WTC11 (cell line): ENCODE measurements at regions not wholly inside any gene's neighbourhood (a gene's known extent, or its start where the extent isn't known, plus 50 kb on each side); places are given as distances from the start of the nearest gene placed in this dataset.

Experiments
- CTCF ChIP-seq: fragments of 200-600 bp; IDR thresholded peaks from 2 replicates; pipeline ENCODE4 v1.8.0; 2022; ENCODE audit warnings: antibody characterized with exemption
- NR2C2 ChIP-seq: sonication (generic); formaldehyde crosslinking; IDR thresholded peaks from 2 replicates; pipeline ENCODE4 v1.8.0; 2022; ENCODE audit warnings: mild to moderate bottlenecking, missing genetic modification reagents
- SP1 ChIP-seq: sonication (generic); formaldehyde crosslinking; conservative IDR thresholded peaks from 2 replicates; pipeline ENCODE4 v1.8.1; 2022; ENCODE audit warnings: missing genetic modification reagents

GRCh38 chr21:15240848-15241247, 176.0 kb upstream of the NRIP1 start:
- TF ChIP-seq CTCF (no peak), NR2C2 (CRISPR knock-in tag) (no peak), SP1 (no peak)
